HEK293 (cell line): ENCODE measurements at regions not wholly inside any gene's neighbourhood (a gene's known extent, or its start where the extent isn't known, plus 50 kb on each side); places are given as distances from the start of the nearest gene placed in this dataset.

Experiments
- KLF7 ChIP-seq: fragments of 450-650 bp; formaldehyde crosslinking; IDR thresholded peaks from 2 replicates; pipeline ENCODE4 v1.5.1; 2016; ENCODE audit warnings: missing biosample characterization, missing genetic modification characterization, borderline replicate concordance
- YY1 ChIP-seq: fragments of 450-650 bp; formaldehyde crosslinking; IDR thresholded peaks from 2 replicates; pipeline ENCODE4 v1.5.1; 2018; ENCODE audit warnings: missing biosample characterization, missing genetic modification characterization
- ZBTB1 ChIP-seq: fragments of 450-650 bp; formaldehyde crosslinking; IDR thresholded peaks from 2 replicates; pipeline ENCODE4 v1.5.1; 2016; ENCODE audit warnings: missing biosample characterization, missing genetic modification characterization
- TF ChIP-seq, protein P1 (sequence below): fragments of 450-650 bp; formaldehyde crosslinking; IDR thresholded peaks from 2 replicates; pipeline ENCODE4 v1.5.1; 2016; ENCODE audit warnings: missing biosample characterization, missing genetic modification characterization

- TF ChIP-seq, protein P1, sequence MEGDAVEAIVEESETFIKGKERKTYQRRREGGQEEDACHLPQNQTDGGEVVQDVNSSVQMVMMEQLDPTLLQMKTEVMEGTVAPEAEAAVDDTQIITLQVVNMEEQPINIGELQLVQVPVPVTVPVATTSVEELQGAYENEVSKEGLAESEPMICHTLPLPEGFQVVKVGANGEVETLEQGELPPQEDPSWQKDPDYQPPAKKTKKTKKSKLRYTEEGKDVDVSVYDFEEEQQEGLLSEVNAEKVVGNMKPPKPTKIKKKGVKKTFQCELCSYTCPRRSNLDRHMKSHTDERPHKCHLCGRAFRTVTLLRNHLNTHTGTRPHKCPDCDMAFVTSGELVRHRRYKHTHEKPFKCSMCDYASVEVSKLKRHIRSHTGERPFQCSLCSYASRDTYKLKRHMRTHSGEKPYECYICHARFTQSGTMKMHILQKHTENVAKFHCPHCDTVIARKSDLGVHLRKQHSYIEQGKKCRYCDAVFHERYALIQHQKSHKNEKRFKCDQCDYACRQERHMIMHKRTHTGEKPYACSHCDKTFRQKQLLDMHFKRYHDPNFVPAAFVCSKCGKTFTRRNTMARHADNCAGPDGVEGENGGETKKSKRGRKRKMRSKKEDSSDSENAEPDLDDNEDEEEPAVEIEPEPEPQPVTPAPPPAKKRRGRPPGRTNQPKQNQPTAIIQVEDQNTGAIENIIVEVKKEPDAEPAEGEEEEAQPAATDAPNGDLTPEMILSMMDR (tag by site-specific recombination): no peak
- TF ChIP-seq ZBTB1 (tag by site-specific recombination) (no peak), YY1 (tag by site-specific recombination) (no peak), KLF7 (tag by site-specific recombination) (no peak)
Observed at GRCh38 chr4:76841026-76841425, 56.9 kb downstream of the SOWAHB start.
